Neural progenitor cell (in vitro differentiated cells): ENCODE measurements at regions not wholly inside any gene's neighbourhood (a gene's known extent, or its start where the extent isn't known, plus 50 kb on each side); places are given as distances from the start of the nearest gene placed in this dataset.

Source experiments
- EZH2 ChIP-seq: fragments of 200-600 bp; sonication (generic); IDR thresholded peaks from 2 replicates; pipeline ENCODE4 v1.6.1; 2017; ENCODE audit warnings: antibody characterized with exemption, mild to moderate bottlenecking, moderate library complexity
- EZH2phosphoT487 ChIP-seq: fragments of 200-600 bp; sonication (generic); IDR thresholded peaks from 2 replicates; pipeline ENCODE4 v1.6.1; 2017; ENCODE audit warnings: antibody characterized with exemption
- TF ChIP-seq, protein P1 (sequence below): fragments of 200-600 bp; sonication (generic); IDR thresholded peaks from 2 replicates; pipeline ENCODE4 v1.5.1; 2017; ENCODE audit warnings: antibody characterized with exemption, mild to moderate bottlenecking

GRCh38 chr14:40213701-40214100 lies 781.5 kb upstream of the FBXO33 start:
- TF ChIP-seq, protein P1, sequence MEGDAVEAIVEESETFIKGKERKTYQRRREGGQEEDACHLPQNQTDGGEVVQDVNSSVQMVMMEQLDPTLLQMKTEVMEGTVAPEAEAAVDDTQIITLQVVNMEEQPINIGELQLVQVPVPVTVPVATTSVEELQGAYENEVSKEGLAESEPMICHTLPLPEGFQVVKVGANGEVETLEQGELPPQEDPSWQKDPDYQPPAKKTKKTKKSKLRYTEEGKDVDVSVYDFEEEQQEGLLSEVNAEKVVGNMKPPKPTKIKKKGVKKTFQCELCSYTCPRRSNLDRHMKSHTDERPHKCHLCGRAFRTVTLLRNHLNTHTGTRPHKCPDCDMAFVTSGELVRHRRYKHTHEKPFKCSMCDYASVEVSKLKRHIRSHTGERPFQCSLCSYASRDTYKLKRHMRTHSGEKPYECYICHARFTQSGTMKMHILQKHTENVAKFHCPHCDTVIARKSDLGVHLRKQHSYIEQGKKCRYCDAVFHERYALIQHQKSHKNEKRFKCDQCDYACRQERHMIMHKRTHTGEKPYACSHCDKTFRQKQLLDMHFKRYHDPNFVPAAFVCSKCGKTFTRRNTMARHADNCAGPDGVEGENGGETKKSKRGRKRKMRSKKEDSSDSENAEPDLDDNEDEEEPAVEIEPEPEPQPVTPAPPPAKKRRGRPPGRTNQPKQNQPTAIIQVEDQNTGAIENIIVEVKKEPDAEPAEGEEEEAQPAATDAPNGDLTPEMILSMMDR, result no peak
- no peak for TF ChIP-seq EZH2
- no peak for TF ChIP-seq EZH2phosphoT487
